GM13977 (cell line): ENCODE measurements at regions not wholly inside any gene's neighbourhood (a gene's known extent, or its start where the extent isn't known, plus 50 kb on each side); places are given as distances from the start of the nearest gene placed in this dataset.

Experiments
- DNase-seq: peaks from one replicate; pipeline ENCODE4 v3.0.0; 2012; ENCODE audit warnings: low spot score
- in situ Hi-C: fragments of 300-500 bp; cut with MboI; formaldehyde crosslinking; loops from one replicate; pipeline ENCODE4 v1.12.0; 2022; ENCODE audit warnings: low sequenced_read_pairs, low pct_unique_long_range_greater_than_20kb, mixed read lengths, inconsistent platforms; ENCODE audit not compliant: unreplicated experiment
- TF ChIP-seq, protein P1 (sequence below): IDR thresholded peaks from 2 replicates; pipeline ENCODE4 v1.5.1; 2012; ENCODE audit warnings: mild to moderate bottlenecking, control low read depth; ENCODE audit not compliant: insufficient read depth; ENCODE audit errors: extremely low read depth, missing control alignments

DNA sequence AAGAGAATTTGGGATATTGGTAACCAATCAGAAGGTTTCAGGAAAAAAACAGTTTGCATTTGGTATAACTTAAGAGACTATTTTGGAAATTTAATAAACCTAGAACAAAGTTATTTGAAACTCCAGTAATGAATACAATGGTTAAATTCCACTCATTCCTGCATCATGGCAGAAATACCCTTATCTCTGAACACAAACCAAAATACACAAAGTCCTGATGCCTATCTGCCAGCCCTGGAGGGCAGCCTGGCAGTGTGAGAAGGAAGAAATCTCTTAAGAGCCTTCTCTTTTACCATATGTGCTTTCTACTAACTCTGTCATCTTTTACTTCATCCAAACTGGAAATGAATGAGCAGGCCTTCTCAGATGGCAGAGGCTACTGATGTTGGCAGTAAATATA, 147.1 kb upstream of the LYZL1 start:
- in situ Hi-C loops: no loop called here
- DNase-seq: no peak
- TF ChIP-seq, protein P1, sequence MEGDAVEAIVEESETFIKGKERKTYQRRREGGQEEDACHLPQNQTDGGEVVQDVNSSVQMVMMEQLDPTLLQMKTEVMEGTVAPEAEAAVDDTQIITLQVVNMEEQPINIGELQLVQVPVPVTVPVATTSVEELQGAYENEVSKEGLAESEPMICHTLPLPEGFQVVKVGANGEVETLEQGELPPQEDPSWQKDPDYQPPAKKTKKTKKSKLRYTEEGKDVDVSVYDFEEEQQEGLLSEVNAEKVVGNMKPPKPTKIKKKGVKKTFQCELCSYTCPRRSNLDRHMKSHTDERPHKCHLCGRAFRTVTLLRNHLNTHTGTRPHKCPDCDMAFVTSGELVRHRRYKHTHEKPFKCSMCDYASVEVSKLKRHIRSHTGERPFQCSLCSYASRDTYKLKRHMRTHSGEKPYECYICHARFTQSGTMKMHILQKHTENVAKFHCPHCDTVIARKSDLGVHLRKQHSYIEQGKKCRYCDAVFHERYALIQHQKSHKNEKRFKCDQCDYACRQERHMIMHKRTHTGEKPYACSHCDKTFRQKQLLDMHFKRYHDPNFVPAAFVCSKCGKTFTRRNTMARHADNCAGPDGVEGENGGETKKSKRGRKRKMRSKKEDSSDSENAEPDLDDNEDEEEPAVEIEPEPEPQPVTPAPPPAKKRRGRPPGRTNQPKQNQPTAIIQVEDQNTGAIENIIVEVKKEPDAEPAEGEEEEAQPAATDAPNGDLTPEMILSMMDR: no peak

DNA sequence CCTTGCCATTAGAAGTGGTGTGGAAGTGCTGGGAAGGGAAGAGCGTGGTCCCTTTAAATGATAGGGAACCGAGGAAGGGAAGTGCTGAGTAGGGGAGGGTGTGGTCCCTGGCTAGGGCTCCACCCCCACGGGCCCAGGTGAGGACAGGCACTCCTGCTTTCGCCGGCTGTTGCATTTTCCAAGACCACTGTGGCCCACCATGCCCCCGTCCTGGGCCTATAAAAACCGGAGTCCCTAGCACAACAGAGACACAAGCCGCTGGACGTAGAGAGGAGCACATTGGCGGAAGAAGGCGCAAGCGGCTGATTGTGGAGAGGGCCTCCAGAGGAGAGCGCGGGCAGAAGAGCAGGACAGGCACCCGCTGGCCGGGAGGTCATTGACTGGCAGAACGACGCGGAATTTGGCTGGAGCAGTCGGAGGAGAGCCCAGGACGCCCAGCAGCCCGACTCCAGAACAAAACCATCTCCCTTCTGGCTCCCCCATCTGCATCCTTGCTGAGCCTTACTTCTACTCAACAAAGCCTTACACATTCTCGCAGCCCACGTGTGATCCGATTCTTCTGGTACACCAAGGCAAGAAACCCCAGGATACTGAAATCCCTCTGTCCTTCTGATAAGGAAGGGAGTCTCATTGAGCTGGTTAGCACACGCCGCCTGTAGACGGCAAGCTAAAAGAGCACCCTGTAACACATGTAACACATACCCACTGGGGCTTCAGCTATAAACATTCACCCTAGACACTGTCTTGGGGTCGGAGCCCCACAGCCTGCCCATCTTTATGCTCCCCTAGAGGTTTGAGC, 146.2 kb upstream of the LYZL1 start:
- no peak for DNase-seq
- TF ChIP-seq, protein P1: no peak
- in situ Hi-C loops: no loop called here

DNA sequence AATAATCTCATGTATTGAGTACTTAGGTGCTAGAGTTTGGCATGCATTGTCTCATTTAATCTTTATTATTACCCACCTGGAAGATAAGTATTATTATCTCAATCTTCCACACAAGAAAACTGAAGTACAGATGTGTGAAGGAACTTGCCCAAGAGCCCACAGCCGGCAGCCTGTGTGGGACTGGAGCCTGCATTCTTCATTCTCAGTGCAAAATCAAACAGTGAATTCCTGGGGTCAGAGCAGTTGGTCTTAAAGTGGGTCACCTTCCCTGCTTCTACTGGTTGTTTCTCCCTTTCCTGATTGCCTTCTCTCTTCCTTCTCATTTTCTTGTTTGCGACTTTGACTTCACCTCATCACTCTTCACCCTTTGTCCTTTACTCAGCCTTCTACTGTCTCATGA, 144.7 kb upstream of the LYZL1 start:
- TF ChIP-seq, protein P1: no peak
- in situ Hi-C loops: no loop called here
- no peak for DNase-seq

DNA sequence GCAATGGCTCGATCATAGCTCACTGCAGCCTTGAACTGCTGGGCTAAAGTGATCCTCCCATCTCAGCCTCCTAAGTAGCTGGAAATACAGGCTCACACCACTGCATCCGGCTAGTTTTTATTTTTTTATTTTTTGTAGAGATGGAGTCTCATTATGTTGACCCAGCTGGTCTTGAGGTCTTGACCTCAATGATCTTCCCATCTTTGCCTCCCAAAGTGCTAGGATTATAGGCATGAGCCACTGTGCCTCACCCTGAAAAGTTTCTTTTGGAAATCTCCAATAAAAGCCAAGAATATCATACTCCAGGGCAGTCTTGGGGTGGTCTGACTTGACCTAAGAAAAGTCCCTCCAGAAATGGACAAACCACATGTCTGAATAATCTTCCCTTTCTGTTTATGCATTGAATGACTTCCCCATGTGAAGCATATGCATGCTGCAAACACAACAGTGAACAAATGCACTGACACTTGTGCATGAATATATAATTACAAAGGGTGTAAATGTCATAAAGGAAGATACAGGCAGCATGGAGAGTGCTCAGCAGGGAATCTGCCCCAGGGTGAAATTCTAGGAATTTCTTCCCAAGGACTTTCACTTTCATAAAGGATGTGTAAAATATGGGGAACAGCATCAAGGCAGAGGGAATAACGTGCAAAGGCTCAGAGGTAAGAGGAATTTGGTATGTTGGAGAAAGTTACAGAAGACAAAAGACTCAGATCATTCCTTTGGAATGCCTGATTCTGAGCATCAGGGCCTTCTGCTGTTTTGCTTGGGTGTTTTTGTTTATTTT, 142.4 kb upstream of the LYZL1 start:
- DNase-seq: no peak
- in situ Hi-C loops: no loop called here
- TF ChIP-seq, protein P1: no peak

DNA sequence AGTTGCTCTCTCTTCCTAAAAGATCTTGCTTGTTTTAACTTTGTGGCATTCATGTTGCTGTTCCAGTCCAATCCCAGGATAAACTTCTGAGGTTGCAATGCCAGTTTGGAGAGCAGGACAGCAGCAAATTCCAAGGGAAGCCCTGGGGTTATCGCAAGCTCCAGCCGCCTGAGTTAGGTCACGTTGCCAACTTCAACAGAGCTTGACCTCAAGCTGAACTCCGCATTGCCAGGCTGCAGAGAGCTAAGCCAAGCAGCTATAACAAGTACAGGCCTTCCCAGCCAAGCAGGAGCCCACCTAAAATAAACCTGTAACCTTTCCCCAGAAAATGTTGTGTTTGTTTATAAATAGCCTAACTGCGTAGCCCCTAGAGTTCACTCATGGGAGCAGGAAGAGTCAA, 138.9 kb upstream of the LYZL1 start:
- no peak for DNase-seq
- in situ Hi-C loops: no loop called here
- TF ChIP-seq, protein P1: no peak

DNA sequence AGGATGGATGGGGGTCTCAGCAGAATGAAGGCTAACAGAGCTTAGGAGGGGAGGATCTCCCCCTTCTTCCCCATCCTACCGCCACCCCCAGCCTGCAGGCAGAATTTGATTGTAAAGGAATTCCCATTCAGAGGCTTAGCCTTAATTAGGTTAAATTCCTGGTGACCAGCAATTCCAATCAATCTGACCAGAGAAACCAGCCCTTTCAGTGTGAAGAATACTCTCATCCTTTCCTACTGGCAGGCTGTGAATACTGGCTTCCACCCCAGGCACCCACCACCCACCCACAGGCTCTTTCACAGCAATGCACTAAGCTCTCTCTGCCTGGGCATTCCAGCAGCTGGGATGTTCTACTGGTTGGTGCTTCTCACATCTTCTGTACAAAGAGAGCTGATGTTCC, 137.9 kb upstream of the LYZL1 start:
- TF ChIP-seq, protein P1: no peak
- DNase-seq: no peak
- in situ Hi-C loops: no loop called here
